AG20443 (cell line): ENCODE measurements at regions not wholly inside any gene's neighbourhood (a gene's known extent, or its start where the extent isn't known, plus 50 kb on each side); places are given as distances from the start of the nearest gene placed in this dataset.

ENCODE experiments used
- DNase-seq: peaks from one replicate; pipeline ENCODE4 v3.0.0; 2012; ENCODE audit warnings: low spot score, mixed read lengths

GRCh38 chr6:119482850-119483285, 133.3 kb upstream of the MAN1A1 start:
- DNase-seq, result no peak

GRCh38 chr6:119481976-119482375, 132.4 kb upstream of the MAN1A1 start:
- peak; percentile 18 for DNase-seq

- DNase-seq, result no peak
Observed at GRCh38 chr6:119480961-119481497, 131.5 kb upstream of the MAN1A1 start.

GRCh38 chr6:119479860-119480655, 130.5 kb upstream of the MAN1A1 start:
- DNase-seq, result peak; percentile 10

GRCh38 chr6:119476554-119476953, 127.0 kb upstream of the MAN1A1 start:
- no peak for DNase-seq

GRCh38 chr6:119476024-119476423, 126.5 kb upstream of the MAN1A1 start:
- DNase-seq, result no peak

GRCh38 chr6:119470893-119471542, 121.5 kb upstream of the MAN1A1 start:
- DNase-seq, result no peak

- DNase-seq, result peak; percentile 16
Observed at GRCh38 chr6:119467488-119468081, 118.0 kb upstream of the MAN1A1 start.

- no peak for DNase-seq
Observed at GRCh38 chr6:119466226-119466625, 116.7 kb upstream of the MAN1A1 start.

- DNase-seq, result no peak
Observed at GRCh38 chr6:119463081-119463626, 113.6 kb upstream of the MAN1A1 start.

GRCh38 chr6:119461187-119461586, 111.6 kb upstream of the MAN1A1 start:
- DNase-seq, result no peak

GRCh38 chr6:119459207-119459974, 109.8 kb upstream of the MAN1A1 start:
- DNase-seq, result no peak

- peak; percentile 15 for DNase-seq
Observed at GRCh38 chr6:119454714-119455113, 105.2 kb upstream of the MAN1A1 start.

- DNase-seq, result no peak
Observed at GRCh38 chr6:119453242-119454200, 104.0 kb upstream of the MAN1A1 start.

- DNase-seq, result no peak
Observed at GRCh38 chr6:119449331-119450156, 100.0 kb upstream of the MAN1A1 start.

GRCh38 chr6:119447921-119448320, 98.4 kb upstream of the MAN1A1 start:
- DNase-seq, result no peak

GRCh38 chr6:119446609-119447008, 97.0 kb upstream of the MAN1A1 start:
- peak; percentile 45 for DNase-seq

- DNase-seq, result peak; percentile 58
Observed at GRCh38 chr6:119446115-119446554, 96.6 kb upstream of the MAN1A1 start.

- peak; percentile 6 for DNase-seq
Observed at GRCh38 chr6:119445666-119446065, 96.1 kb upstream of the MAN1A1 start.
